Panc1 (cell line): ENCODE measurements at regions not wholly inside any gene's neighbourhood (a gene's known extent, or its start where the extent isn't known, plus 50 kb on each side); places are given as distances from the start of the nearest gene placed in this dataset.

ENCODE experiments used
- ATAC-seq: fragments of 200-7000 bp; cut with Tn5 transposase; 2 replicates; pipeline ENCODE4 v1.9.1; 2020; ENCODE audit warnings: mild to moderate bottlenecking, moderate library complexity
- BruUV-seq: library from RNA; stranded (reverse); fragments of 400-500 nt; replicated peaks from 2 replicates; lab custom pipeline; 2021; lab: Mats Ljungman, UMichigan
- CTCF ChIA-PET: fragments of 300-600 bp; sonication (Branson Sonifier 250); formaldehyde crosslinking; loops from one replicate; lab custom pipeline; 2022; ENCODE audit warnings: antibody characterized with exemption; lab: Charles Lee
- POLR2A ChIA-PET: fragments of 300-600 bp; sonication (Branson Sonifier 250); formaldehyde crosslinking; loops from one replicate; lab custom pipeline; 2022; ENCODE audit warnings: antibody characterized with exemption; lab: Charles Lee
- DNase-seq: peaks from one replicate; pipeline ENCODE4 v3.0.0-alpha.2; 2010; ENCODE audit warnings: low read depth, low spot score
- H3K27ac ChIP-seq: 2 replicates; pipeline ENCODE4 v1.5.1; 2011; ENCODE audit warnings: mild to moderate bottlenecking, low read length, inconsistent platforms
- H3K27me3 ChIP-seq: fragments of 200-500 bp; sonication (Bioruptor generic); 2 replicates; pipeline ENCODE4 v1.6.0; 2014; ENCODE audit warnings: low read length, inconsistent platforms; ENCODE audit not compliant: control insufficient read depth, insufficient read depth
- H3K36me3 ChIP-seq: fragments of 200-500 bp; sonication (Bioruptor generic); 2 replicates; pipeline ENCODE4 v1.5.1; 2014; ENCODE audit warnings: inconsistent platforms, mild to moderate bottlenecking, low read length, moderate library complexity; ENCODE audit not compliant: control insufficient read depth, insufficient read depth
- H3K4me1 ChIP-seq: 2 replicates; pipeline ENCODE4 v1.5.1; 2011; ENCODE audit warnings: inconsistent platforms, mild to moderate bottlenecking, low read length, moderate library complexity; ENCODE audit not compliant: control insufficient read depth, insufficient read depth
- H3K4me3 ChIP-seq, 2 experiments: 2 replicates each; pipeline ENCODE4 v1.5.1; 2011 to 2012; ENCODE audit warnings: low read depth in 2 of 2, low read length in 2 of 2, mild to moderate bottlenecking in 2 of 2, inconsistent platforms in 1 of 2, moderate library complexity in 1 of 2
- H3K9me3 ChIP-seq: fragments of 200-500 bp; sonication (Bioruptor generic); 2 replicates; pipeline ENCODE4 v1.5.1; 2014; ENCODE audit warnings: low read depth, mild to moderate bottlenecking, inconsistent platforms, low read length, moderate library complexity; ENCODE audit not compliant: control insufficient read depth, insufficient read depth
- POLR2AphosphoS5 ChIP-seq: IDR thresholded peaks from 2 replicates; pipeline ENCODE4 v1.6.1; 2012; ENCODE audit warnings: mild to moderate bottlenecking, low read depth, low read length, moderate library complexity
- SIN3A ChIP-seq: IDR thresholded peaks from 2 replicates; pipeline ENCODE4 v1.6.1; 2012; ENCODE audit warnings: low read depth, mild to moderate bottlenecking, low read length, moderate library complexity, borderline replicate concordance; ENCODE audit not compliant: insufficient read depth
- TCF7L2 ChIP-seq: IDR thresholded peaks from 2 replicates; pipeline ENCODE4 v1.6.1; 2011; ENCODE audit warnings: mild to moderate bottlenecking, low read depth, low read length, inconsistent platforms
- in situ Hi-C: cut with HindIII; loops from 2 replicates; pipeline ENCODE4 v1.10.0; 2016; ENCODE audit warnings: low sequenced_read_pairs, low pct_unique_long_range_greater_than_20kb
- intact Hi-C: fragments of 100-400 bp; cut with micrococcal nuclease; formaldehyde crosslinking; loops from one replicate; pipeline ENCODE4 v1.10.0; 2022; ENCODE audit not compliant: unreplicated experiment
- TF ChIP-seq, protein P1 (sequence below): fragments of 450-650 bp; IDR thresholded peaks from 2 replicates; pipeline ENCODE4 v1.5.1; 2017; ENCODE audit warnings: mild to moderate bottlenecking
- TF ChIP-seq, protein P2 (sequence below), 2 experiments: IDR thresholded peaks; 2 replicates each; pipeline ENCODE4 v1.6.1; 2011 to 2012; ENCODE audit warnings: low read depth in 2 of 2, control low read depth in 1 of 2, low read length in 1 of 2, mild to moderate bottlenecking in 1 of 2, moderate library complexity in 1 of 2; ENCODE audit not compliant: insufficient read depth in 1 of 2

DNA sequence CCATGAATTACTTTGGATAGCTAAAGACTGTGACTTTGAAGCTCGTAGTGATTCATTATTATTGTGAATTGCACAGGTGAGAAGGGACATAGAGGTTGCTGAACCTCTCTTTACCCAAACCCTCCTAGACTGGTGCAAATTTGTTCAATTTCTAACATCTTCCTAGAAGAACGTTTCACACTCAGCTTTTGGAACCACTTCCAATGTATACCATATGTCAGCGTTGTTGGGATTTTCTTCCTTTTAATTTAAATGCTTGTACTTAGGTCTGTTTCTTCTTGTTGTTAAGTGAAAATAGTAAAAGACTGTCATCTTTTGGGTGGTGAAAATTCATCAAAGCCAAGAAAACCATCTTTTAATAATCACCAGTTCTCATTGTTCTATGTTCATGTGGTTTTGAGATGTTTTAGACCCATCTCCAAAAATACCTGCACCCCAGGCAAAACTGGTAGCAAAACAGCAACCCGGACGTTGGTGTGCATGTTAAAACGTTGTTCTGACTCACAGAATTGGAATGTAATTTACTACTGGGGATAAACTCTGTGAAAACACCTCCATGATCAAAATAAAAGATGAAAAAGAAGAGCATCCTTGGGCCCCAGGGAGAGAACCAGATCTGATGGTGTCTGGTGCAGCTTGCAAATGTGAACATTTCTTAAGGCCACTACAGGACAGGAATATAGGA is 238.3 kb downstream of the NPR3 start:
- no peak overlapping the region for H3K4me3 ChIP-seq
- in situ Hi-C loops = no loop called here
- H3K27ac ChIP-seq = no peak overlapping the region
- no peak for TF ChIP-seq TCF7L2
- TF ChIP-seq, protein P1, sequence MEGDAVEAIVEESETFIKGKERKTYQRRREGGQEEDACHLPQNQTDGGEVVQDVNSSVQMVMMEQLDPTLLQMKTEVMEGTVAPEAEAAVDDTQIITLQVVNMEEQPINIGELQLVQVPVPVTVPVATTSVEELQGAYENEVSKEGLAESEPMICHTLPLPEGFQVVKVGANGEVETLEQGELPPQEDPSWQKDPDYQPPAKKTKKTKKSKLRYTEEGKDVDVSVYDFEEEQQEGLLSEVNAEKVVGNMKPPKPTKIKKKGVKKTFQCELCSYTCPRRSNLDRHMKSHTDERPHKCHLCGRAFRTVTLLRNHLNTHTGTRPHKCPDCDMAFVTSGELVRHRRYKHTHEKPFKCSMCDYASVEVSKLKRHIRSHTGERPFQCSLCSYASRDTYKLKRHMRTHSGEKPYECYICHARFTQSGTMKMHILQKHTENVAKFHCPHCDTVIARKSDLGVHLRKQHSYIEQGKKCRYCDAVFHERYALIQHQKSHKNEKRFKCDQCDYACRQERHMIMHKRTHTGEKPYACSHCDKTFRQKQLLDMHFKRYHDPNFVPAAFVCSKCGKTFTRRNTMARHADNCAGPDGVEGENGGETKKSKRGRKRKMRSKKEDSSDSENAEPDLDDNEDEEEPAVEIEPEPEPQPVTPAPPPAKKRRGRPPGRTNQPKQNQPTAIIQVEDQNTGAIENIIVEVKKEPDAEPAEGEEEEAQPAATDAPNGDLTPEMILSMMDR = no peak
- TF ChIP-seq, protein P2, sequence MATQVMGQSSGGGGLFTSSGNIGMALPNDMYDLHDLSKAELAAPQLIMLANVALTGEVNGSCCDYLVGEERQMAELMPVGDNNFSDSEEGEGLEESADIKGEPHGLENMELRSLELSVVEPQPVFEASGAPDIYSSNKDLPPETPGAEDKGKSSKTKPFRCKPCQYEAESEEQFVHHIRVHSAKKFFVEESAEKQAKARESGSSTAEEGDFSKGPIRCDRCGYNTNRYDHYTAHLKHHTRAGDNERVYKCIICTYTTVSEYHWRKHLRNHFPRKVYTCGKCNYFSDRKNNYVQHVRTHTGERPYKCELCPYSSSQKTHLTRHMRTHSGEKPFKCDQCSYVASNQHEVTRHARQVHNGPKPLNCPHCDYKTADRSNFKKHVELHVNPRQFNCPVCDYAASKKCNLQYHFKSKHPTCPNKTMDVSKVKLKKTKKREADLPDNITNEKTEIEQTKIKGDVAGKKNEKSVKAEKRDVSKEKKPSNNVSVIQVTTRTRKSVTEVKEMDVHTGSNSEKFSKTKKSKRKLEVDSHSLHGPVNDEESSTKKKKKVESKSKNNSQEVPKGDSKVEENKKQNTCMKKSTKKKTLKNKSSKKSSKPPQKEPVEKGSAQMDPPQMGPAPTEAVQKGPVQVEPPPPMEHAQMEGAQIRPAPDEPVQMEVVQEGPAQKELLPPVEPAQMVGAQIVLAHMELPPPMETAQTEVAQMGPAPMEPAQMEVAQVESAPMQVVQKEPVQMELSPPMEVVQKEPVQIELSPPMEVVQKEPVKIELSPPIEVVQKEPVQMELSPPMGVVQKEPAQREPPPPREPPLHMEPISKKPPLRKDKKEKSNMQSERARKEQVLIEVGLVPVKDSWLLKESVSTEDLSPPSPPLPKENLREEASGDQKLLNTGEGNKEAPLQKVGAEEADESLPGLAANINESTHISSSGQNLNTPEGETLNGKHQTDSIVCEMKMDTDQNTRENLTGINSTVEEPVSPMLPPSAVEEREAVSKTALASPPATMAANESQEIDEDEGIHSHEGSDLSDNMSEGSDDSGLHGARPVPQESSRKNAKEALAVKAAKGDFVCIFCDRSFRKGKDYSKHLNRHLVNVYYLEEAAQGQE (IDR thresholded peaks at IDR 0.05; ENCODE audit: insufficient read depth in 1 of 2, low read depth in 2 of 2, low read length in 1 of 2) = no peak
- no peak for TF ChIP-seq SIN3A
- no peak for TF ChIP-seq POLR2AphosphoS5
- no peaks in the 10 kb centered on the region for H3K27me3 ChIP-seq
- POLR2A ChIA-PET = no interaction called here
- CTCF ChIA-PET = no interaction called here
- DNase-seq (no peak), ATAC-seq (no peak)
- H3K4me1 ChIP-seq = no peaks in the 10 kb centered on the region
- H3K36me3 ChIP-seq = no peaks in the 10 kb centered on the region
- intact Hi-C loops = no loop called here
- BruUV-seq = no TSS peak
- H3K9me3 ChIP-seq = no peaks in the 10 kb centered on the region

DNA sequence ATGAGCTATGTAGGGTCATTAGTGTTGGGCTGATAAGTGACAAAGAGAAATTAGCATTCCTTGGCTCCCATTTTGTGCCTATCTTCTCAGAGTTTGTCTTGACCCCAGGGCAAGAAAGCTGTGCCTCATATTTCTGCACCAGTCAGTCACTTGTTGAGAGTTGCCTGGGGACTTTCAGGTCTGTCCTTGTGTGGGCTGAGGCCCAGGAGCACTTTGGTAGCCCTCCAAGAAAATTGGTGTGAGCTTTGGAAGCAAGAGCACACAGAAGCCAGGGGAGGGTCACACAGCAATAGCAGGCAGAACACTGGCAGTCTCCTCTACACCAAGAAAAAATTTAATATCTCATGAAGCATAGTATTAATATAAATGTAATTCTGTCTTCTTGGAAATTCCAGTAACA is 239.9 kb downstream of the NPR3 start:
- Histone ChIP-seq H3K36me3 (no peaks in the 10 kb centered on the region), H3K9me3 (no peaks in the 10 kb centered on the region), H3K27me3 (no peaks in the 10 kb centered on the region), H3K4me3 (no peak overlapping the region), H3K4me1 (no peaks in the 10 kb centered on the region), H3K27ac (no peak overlapping the region)
- BruUV-seq = no TSS peak
- ChIA-PET CTCF (no interaction called here), POLR2A (no interaction called here)
- DNase-seq (no peak), ATAC-seq (no peak)
- TF ChIP-seq, protein P1 = no peak
- no peak for TF ChIP-seq POLR2AphosphoS5
- no peak for TF ChIP-seq TCF7L2
- TF ChIP-seq, protein P2 (IDR thresholded peaks at IDR 0.05; ENCODE audit: insufficient read depth in 1 of 2, low read depth in 2 of 2, low read length in 1 of 2) = no peak
- no peak for TF ChIP-seq SIN3A
- in situ Hi-C loops = no loop called here
- intact Hi-C loops = no loop called here
